ENCODE measurements at regions not wholly inside any gene's neighbourhood (a gene's known extent, or its start where the extent isn't known, plus 50 kb on each side); places are given as distances from the start of the nearest gene placed in this dataset.
"Not testable (repeated sequence)": the region's sequence is repeated elsewhere in the genome, so short reads cannot be mapped to it uniquely, and the experiment has no call there.

- peaks cover 2% of the 10 kb centered on the region for H3K4me1 ChIP-seq (ENCODE audit: control insufficient read depth, insufficient read depth, low read length)
- DNase-seq, result peak; percentile 70
- H3K36me3 ChIP-seq (ENCODE audit: control insufficient read depth, insufficient read depth, low read length), result no peaks in the 10 kb centered on the region
- H3K27ac ChIP-seq (ENCODE audit: low read length), result no peak overlapping the region
- no peaks in the 10 kb centered on the region for H3K27me3 ChIP-seq (ENCODE audit: control insufficient read depth, insufficient read depth, low read length)
- 13% methylated on average over 1 of the region's 9 CpGs for WGBS (ENCODE audit: insufficient coverage)
- no peaks in the 10 kb centered on the region for H3K9me3 ChIP-seq (replicated peaks; ENCODE audit: control insufficient read depth, low read depth, low read length)
- no peak overlapping the region for H3K4me3 ChIP-seq (ENCODE audit: low read length)
These were observed 89.3 kb downstream of the MAD2L1 start for GRCh38 chr4:119977076-119977940.

- Histone ChIP-seq H3K36me3 (ENCODE audit: control insufficient read depth, insufficient read depth, low read length) (no peaks in the 10 kb centered on the region), H3K4me3 (ENCODE audit: low read length) (no peak overlapping the region), H3K4me1 (ENCODE audit: control insufficient read depth, insufficient read depth, low read length) (no peaks in the 10 kb centered on the region), H3K27ac (ENCODE audit: low read length) (no peak overlapping the region), H3K27me3 (ENCODE audit: control insufficient read depth, insufficient read depth, low read length) (no peaks in the 10 kb centered on the region), H3K9me3 (replicated peaks; ENCODE audit: control insufficient read depth, low read depth, low read length) (no peaks in the 10 kb centered on the region)
- DNase-seq, result no peak
- WGBS (ENCODE audit: insufficient coverage), result no CpG with 5 or more reads among the region's 1 CpG
These were observed 95.1 kb downstream of the MAD2L1 start for GRCh38 chr4:119971431-119972084.

GRCh38 chr4:119962631-119963030, 104.0 kb downstream of the MAD2L1 start:
- no peaks in the 10 kb centered on the region for H3K27me3 ChIP-seq (ENCODE audit: control insufficient read depth, insufficient read depth, low read length)
- H3K36me3 ChIP-seq (ENCODE audit: control insufficient read depth, insufficient read depth, low read length), result no peaks in the 10 kb centered on the region
- no peak overlapping the region for H3K27ac ChIP-seq (ENCODE audit: low read length)
- H3K4me3 ChIP-seq (ENCODE audit: low read length), result no peak overlapping the region
- no peak for DNase-seq
- no peaks in the 10 kb centered on the region for H3K4me1 ChIP-seq (ENCODE audit: control insufficient read depth, insufficient read depth, low read length)
- no peaks in the 10 kb centered on the region for H3K9me3 ChIP-seq (replicated peaks; ENCODE audit: control insufficient read depth, low read depth, low read length)

- H3K27me3 ChIP-seq (ENCODE audit: control insufficient read depth, insufficient read depth, low read length), result no peaks in the 10 kb centered on the region
- H3K4me3 ChIP-seq (ENCODE audit: low read length), result no peak overlapping the region
- H3K27ac ChIP-seq (ENCODE audit: low read length), result no peak overlapping the region
- H3K36me3 ChIP-seq (ENCODE audit: control insufficient read depth, insufficient read depth, low read length), result no peaks in the 10 kb centered on the region
- no peak for DNase-seq
- no peaks in the 10 kb centered on the region for H3K9me3 ChIP-seq (replicated peaks; ENCODE audit: control insufficient read depth, low read depth, low read length)
- H3K4me1 ChIP-seq (ENCODE audit: control insufficient read depth, insufficient read depth, low read length), result no peaks in the 10 kb centered on the region
These were observed 107.7 kb downstream of the MAD2L1 start for GRCh38 chr4:119958983-119959382.

GRCh38 chr4:119955256-119955655, 111.4 kb downstream of the MAD2L1 start:
- Histone ChIP-seq H3K27ac (ENCODE audit: low read length) (no peak overlapping the region), H3K4me1 (ENCODE audit: control insufficient read depth, insufficient read depth, low read length) (no peaks in the 10 kb centered on the region), H3K36me3 (ENCODE audit: control insufficient read depth, insufficient read depth, low read length) (no peaks in the 10 kb centered on the region), H3K4me3 (ENCODE audit: low read length) (no peak overlapping the region), H3K27me3 (ENCODE audit: control insufficient read depth, insufficient read depth, low read length) (no peaks in the 10 kb centered on the region), H3K9me3 (replicated peaks; ENCODE audit: control insufficient read depth, low read depth, low read length) (no peaks in the 10 kb centered on the region)
- DNase-seq, result no peak
- WGBS (ENCODE audit: insufficient coverage), result no CpG with 5 or more reads among the region's 3 CpGs

DNA sequence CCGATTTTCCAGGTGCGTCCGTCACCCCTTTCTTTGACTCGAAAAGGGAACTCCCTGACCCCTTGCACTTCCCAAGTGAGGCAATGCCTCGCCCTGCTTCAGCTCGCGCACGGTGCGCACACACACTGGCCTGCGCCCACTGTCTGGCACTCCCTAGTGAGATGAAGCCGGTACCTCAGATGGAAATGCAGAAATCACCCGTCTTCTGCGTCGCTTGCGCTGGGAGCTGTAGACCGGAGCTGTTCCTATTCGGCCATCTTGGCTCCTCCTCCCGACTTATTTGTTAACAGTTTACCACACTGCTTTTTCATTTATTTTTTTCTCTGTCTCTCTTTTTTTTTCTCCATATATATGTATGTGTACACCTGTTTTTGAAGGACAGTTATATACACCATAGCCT, 112.2 kb downstream of the MAD2L1 start:
- H3K4me3 ChIP-seq (ENCODE audit: low read length); DNase-seq; H3K27me3 ChIP-seq (ENCODE audit: control insufficient read depth, insufficient read depth, low read length); H3K36me3 ChIP-seq (ENCODE audit: control insufficient read depth, insufficient read depth, low read length); H3K4me1 ChIP-seq (ENCODE audit: control insufficient read depth, insufficient read depth, low read length); H3K27ac ChIP-seq (ENCODE audit: low read length); H3K9me3 ChIP-seq (replicated peaks; ENCODE audit: control insufficient read depth, low read depth, low read length): not testable (repeated sequence)
- 100% methylated on average over 3 of the region's 18 CpGs for WGBS (ENCODE audit: insufficient coverage)

GRCh38 chr4:119946359-119946758, 120.3 kb downstream of the MAD2L1 start:
- H3K27me3 ChIP-seq (ENCODE audit: control insufficient read depth, insufficient read depth, low read length), result no peaks in the 10 kb centered on the region
- no peaks in the 10 kb centered on the region for H3K36me3 ChIP-seq (ENCODE audit: control insufficient read depth, insufficient read depth, low read length)
- H3K27ac ChIP-seq (ENCODE audit: low read length), result no peak overlapping the region
- DNase-seq, result no peak
- H3K9me3 ChIP-seq (replicated peaks; ENCODE audit: control insufficient read depth, low read depth, low read length), result no peaks in the 10 kb centered on the region
- no peak overlapping the region for H3K4me3 ChIP-seq (ENCODE audit: low read length)
- no peaks in the 10 kb centered on the region for H3K4me1 ChIP-seq (ENCODE audit: control insufficient read depth, insufficient read depth, low read length)
- WGBS (ENCODE audit: insufficient coverage), result 100% methylated on average over 3 of the region's 5 CpGs

DNA sequence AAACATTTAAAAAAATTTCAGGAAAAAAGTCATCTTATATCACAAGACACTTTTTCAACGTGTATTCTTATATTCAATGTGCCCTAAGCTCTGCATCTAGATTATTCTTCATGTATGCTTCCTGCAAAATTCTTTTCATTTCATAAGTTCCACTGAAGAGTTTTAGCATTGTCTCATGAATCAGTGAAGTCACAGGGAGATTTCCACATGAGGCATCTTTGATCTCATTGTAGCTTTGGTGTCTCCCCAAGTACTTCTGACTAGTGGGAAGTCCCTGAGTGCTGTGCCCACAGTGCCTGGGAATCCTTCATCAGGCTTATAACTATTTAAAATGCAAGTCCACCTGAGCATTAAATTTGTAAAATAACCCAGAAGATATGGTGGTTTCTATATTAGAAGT, 123.8 kb downstream of the MAD2L1 start:
- Histone ChIP-seq H3K27ac (ENCODE audit: low read length) (no peak overlapping the region), H3K36me3 (ENCODE audit: control insufficient read depth, insufficient read depth, low read length) (no peaks in the 10 kb centered on the region), H3K27me3 (ENCODE audit: control insufficient read depth, insufficient read depth, low read length) (no peaks in the 10 kb centered on the region), H3K4me3 (ENCODE audit: low read length) (no peak overlapping the region), H3K4me1 (ENCODE audit: control insufficient read depth, insufficient read depth, low read length) (no peaks in the 10 kb centered on the region), H3K9me3 (replicated peaks; ENCODE audit: control insufficient read depth, low read depth, low read length) (no peaks in the 10 kb centered on the region)
- no peak for DNase-seq
- no CpG with 5 or more reads among the region's 1 CpG for WGBS (ENCODE audit: insufficient coverage)

DNA sequence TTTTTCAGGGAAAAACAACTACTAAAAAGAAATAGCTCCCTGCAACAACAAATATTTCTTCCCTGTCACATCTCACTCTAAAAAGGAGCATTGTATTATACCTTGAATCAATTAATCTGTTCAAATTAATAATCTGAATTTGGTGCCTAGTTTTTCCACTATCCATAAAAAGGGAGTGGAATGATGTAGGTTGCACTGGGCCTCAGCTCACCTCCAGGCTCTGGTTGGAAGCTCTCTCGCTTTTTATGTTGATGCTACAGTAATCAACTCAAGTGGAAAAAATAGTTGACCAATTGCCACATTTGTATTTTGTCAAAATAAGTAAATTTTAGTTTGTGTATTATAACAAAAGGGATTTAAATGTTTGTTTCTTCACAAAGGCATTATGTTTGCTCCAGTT, 126.1 kb downstream of the MAD2L1 start:
- no peaks in the 10 kb centered on the region for H3K27me3 ChIP-seq (ENCODE audit: control insufficient read depth, insufficient read depth, low read length)
- H3K4me3 ChIP-seq (ENCODE audit: low read length), result no peak overlapping the region
- no peaks in the 10 kb centered on the region for H3K4me1 ChIP-seq (ENCODE audit: control insufficient read depth, insufficient read depth, low read length)
- H3K9me3 ChIP-seq (replicated peaks; ENCODE audit: control insufficient read depth, low read depth, low read length), result no peaks in the 10 kb centered on the region
- H3K27ac ChIP-seq (ENCODE audit: low read length), result no peak overlapping the region
- no peak for DNase-seq
- no CpG with 5 or more reads among the region's 1 CpG for WGBS (ENCODE audit: insufficient coverage)
- no peaks in the 10 kb centered on the region for H3K36me3 ChIP-seq (ENCODE audit: control insufficient read depth, insufficient read depth, low read length)

DNA sequence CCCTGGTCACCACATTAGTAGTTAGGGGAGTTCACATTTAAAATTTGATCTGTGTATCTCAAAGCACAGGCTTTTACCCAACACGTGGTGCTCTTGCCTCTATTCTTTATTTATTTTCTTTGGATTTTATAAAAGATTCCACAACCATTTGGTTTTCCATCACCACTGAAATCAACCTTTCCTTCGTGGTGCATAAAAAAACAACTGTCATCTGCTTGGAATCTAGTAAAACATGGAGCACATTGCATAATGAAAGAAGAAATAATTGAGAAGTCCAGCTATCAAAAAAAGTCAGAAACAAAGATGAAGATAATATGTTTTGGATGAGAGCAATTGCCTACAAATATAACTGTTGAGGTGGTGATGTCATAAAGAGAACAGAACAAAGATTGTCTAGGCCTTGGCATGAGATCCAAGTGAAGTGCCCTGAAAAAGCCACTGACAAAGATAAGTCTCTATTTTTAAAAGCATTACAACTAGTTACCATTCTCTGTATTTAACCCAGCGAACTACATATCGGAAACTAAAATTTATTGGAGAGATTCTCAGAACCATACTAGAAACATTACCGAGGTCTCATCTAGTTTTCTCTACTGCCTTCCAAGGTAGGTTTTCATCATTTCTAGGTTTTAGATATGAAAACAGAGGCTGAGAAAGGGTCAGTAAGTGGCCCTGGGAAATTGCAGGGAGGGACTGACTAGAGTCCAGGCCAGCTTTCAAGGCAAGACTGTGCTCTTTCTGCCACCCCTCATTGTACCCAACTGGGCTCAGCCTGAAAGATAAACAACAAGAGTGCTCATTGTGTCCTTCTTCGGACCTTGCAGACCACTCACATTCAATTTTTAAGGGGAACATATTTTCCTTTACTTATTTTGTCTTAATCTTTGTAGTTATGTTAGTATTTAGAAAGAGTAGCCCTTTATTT, 127.3 kb downstream of the MAD2L1 start:
- Histone ChIP-seq H3K27me3 (ENCODE audit: control insufficient read depth, insufficient read depth, low read length) (no peaks in the 10 kb centered on the region), H3K4me3 (ENCODE audit: low read length) (no peak overlapping the region), H3K36me3 (ENCODE audit: control insufficient read depth, insufficient read depth, low read length) (no peaks in the 10 kb centered on the region), H3K9me3 (replicated peaks; ENCODE audit: control insufficient read depth, low read depth, low read length) (no peaks in the 10 kb centered on the region), H3K27ac (ENCODE audit: low read length) (no peak overlapping the region), H3K4me1 (ENCODE audit: control insufficient read depth, insufficient read depth, low read length) (no peaks in the 10 kb centered on the region)
- DNase-seq, result no peak
- no CpG with 5 or more reads among the region's 6 CpGs for WGBS (ENCODE audit: insufficient coverage)
